Caco-2 (cell line): ENCODE measurements at regions not wholly inside any gene's neighbourhood (a gene's known extent, or its start where the extent isn't known, plus 50 kb on each side); places are given as distances from the start of the nearest gene placed in this dataset.
A peak's percentile ranks its signal among the peaks of the same experiment; 100 is the strongest.

Source experiments
- BruUV-seq: library from RNA; stranded (reverse); fragments of 400-500 nt; replicated peaks from 2 replicates; lab custom pipeline; 2021; lab: Mats Ljungman, UMichigan
- CTCF ChIA-PET: fragments of 300-600 bp; sonication (Branson Sonifier 250); formaldehyde crosslinking; loops from one replicate; lab custom pipeline; 2022; ENCODE audit warnings: antibody characterized with exemption; lab: Charles Lee
- POLR2A ChIA-PET: fragments of 300-600 bp; sonication (Branson Sonifier 250); formaldehyde crosslinking; loops from one replicate; lab custom pipeline; 2022; ENCODE audit warnings: antibody characterized with exemption; lab: Charles Lee
- DNase-seq, 2 experiments: peaks; one replicate each; pipeline versions ENCODE4 v3.0.0 to v3.0.0-alpha.2; 2020 to 2022
- H3K27me3 ChIP-seq: replicated peaks from 2 replicates; pipeline ENCODE4 v1.6.0; 2011; ENCODE audit warnings: low read length; ENCODE audit not compliant: control insufficient read depth, insufficient read depth
- H3K36me3 ChIP-seq: 2 replicates; pipeline ENCODE4 v1.5.1; 2011; ENCODE audit warnings: low read length; ENCODE audit not compliant: control insufficient read depth, insufficient read depth
- H3K4me1 ChIP-seq: fragments of 250-450 bp; sonication (Bioruptor Pico); 2 replicates; pipeline ENCODE4 v1.5.1; 2020; ENCODE audit warnings: mild to moderate bottlenecking
- H3K4me3 ChIP-seq: 2 replicates; pipeline ENCODE4 v1.5.1; 2011; ENCODE audit warnings: low read depth, mild to moderate bottlenecking, control low read depth, low read length
- H3K9me3 ChIP-seq: fragments of 250-450 bp; sonication (Bioruptor Pico); 2 replicates; pipeline ENCODE4 v1.5.1; 2020; ENCODE audit warnings: mild to moderate bottlenecking, moderate library complexity
- H3K27ac Mint-ChIP-seq: one replicate; pipeline ENCODE4 v1.8.0; 2022; ENCODE audit warnings: mixed read lengths; ENCODE audit not compliant: unreplicated experiment
- H3K27me3 Mint-ChIP-seq: one replicate; pipeline ENCODE4 v1.8.0; 2022; ENCODE audit warnings: mixed read lengths; ENCODE audit not compliant: insufficient read depth, unreplicated experiment
- H3K36me3 Mint-ChIP-seq: one replicate; pipeline ENCODE4 v1.8.0; 2022; ENCODE audit warnings: mild to moderate bottlenecking, mixed read lengths; ENCODE audit not compliant: insufficient read depth, unreplicated experiment
- H3K4me1 Mint-ChIP-seq: one replicate; pipeline ENCODE4 v1.8.0; 2022; ENCODE audit warnings: low read depth, mixed read lengths; ENCODE audit not compliant: unreplicated experiment
- H3K4me3 Mint-ChIP-seq: one replicate; pipeline ENCODE4 v1.8.0; 2022; ENCODE audit warnings: mild to moderate bottlenecking, moderate library complexity, mixed read lengths; ENCODE audit not compliant: unreplicated experiment
- H3K9me3 Mint-ChIP-seq: one replicate; pipeline ENCODE4 v1.8.0; 2022; ENCODE audit warnings: mixed read lengths; ENCODE audit not compliant: unreplicated experiment
- CTCF ChIP-seq, 2 experiments: fragments of 200-600 bp in 1 of 2; IDR thresholded peaks; 1 replicate in 1 of 2; 2 replicates in 1 of 2; pipeline versions ENCODE4 v1.5.1 to v1.8.0; 2011 to 2022; ENCODE audit warnings: antibody characterized with exemption in 1 of 2, control low read depth in 1 of 2, inconsistent platforms in 1 of 2, low read depth in 1 of 2, low read length in 1 of 2, mild to moderate bottlenecking in 1 of 2, moderate library complexity in 1 of 2; ENCODE audit not compliant: insufficient read depth in 1 of 2, severe bottlenecking in 1 of 2, unreplicated experiment in 1 of 2
- intact Hi-C: fragments of 100-400 bp; cut with micrococcal nuclease; formaldehyde crosslinking; loops from one replicate; pipeline ENCODE4 v1.10.0; 2022; ENCODE audit not compliant: unreplicated experiment

DNA sequence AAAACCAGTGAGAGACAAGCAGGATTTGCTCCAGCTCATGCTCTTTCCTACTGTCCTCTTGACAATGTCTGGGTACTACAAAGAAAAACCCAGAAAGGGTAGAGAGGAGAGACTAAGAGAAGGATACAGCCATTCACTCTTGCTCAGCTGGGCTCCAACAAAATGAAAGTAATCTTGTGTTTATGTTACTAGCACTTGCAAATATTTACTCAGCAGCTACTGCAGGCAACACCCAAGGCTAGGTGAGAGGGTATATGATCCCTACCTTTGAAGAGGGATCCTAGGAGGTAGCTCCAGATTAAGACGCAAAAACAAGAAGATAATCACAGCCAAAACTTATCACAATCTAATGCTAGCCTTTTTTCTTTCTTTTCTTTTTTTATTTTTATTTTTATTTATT lies 329.6 kb upstream of the ACVR2A start:
- intact Hi-C loops: no loop called here
- Mint-ChIP-seq H3K27me3 (no peaks in the 10 kb centered on the region), H3K27ac (no peak overlapping the region), H3K36me3 (no peaks in the 10 kb centered on the region), H3K9me3 (no peaks in the 10 kb centered on the region), H3K4me3 (no peak overlapping the region), H3K4me1 (no peaks in the 10 kb centered on the region)
- Histone ChIP-seq H3K4me3 (no peak overlapping the region), H3K4me1 (no peaks in the 10 kb centered on the region), H3K27me3 (no peaks in the 10 kb centered on the region), H3K36me3 (no peaks in the 10 kb centered on the region), H3K9me3 (0 out of 2 replicates have a peak, but pooled peaks cover 2% of the 10 kb centered on the region)
- ChIA-PET CTCF (interaction anchor here (0.7 kb wide), 1 partner anchor 37 kb away, joined by 3 read pairs; no protein-coding TSS in a partner anchor), POLR2A (no interaction called here)
- TF ChIP-seq CTCF (IDR thresholded peaks at IDR 0.05; ENCODE audit: insufficient read depth in 1 of 2, low read depth in 1 of 2, low read length in 1 of 2, severe bottlenecking in 1 of 2, unreplicated experiment in 1 of 2): no peak
- no TSS peak for BruUV-seq
- DNase-seq: peak in 1 of 2 experiments; percentile 5

DNA sequence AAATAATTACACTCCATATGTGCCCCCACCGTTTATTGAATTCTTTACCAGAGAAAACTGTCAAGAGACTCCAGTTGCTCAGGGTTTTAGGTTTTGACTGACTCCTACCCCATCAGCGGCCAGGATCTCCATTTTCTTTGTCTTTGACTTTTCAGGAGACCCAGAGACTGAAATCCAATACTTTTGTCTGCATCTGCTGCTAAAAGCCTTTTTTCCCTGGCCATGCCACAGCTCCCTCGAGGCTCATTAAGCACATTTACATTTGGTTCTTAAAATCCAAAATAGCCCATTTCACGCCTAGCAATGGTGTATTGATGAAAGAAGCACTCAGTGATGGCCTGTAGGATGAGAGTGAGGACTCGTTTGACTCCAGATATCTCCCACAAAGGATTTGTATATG lies 332.6 kb upstream of the ACVR2A start:
- intact Hi-C loops: no loop called here
- Histone ChIP-seq H3K27me3 (no peaks in the 10 kb centered on the region), H3K9me3 (0 out of 2 replicates have a peak, but pooled peaks cover 2% of the 10 kb centered on the region), H3K4me3 (no peak overlapping the region), H3K36me3 (no peaks in the 10 kb centered on the region), H3K4me1 (no peaks in the 10 kb centered on the region)
- Mint-ChIP-seq H3K4me3 (no peak overlapping the region), H3K4me1 (no peaks in the 10 kb centered on the region), H3K9me3 (no peaks in the 10 kb centered on the region), H3K27ac (no peak overlapping the region), H3K36me3 (no peaks in the 10 kb centered on the region), H3K27me3 (no peaks in the 10 kb centered on the region)
- POLR2A ChIA-PET: no interaction called here
- no peak for DNase-seq
- no peak for TF ChIP-seq CTCF (IDR thresholded peaks at IDR 0.05; ENCODE audit: insufficient read depth in 1 of 2, low read depth in 1 of 2, low read length in 1 of 2, severe bottlenecking in 1 of 2, unreplicated experiment in 1 of 2)
- no TSS peak for BruUV-seq
- CTCF ChIA-PET: no interaction called here

GRCh38 chr2:147511491-147511948 lies 333.3 kb upstream of the ACVR2A start:
- no peaks in the 10 kb centered on the region for H3K36me3 ChIP-seq
- no peak overlapping the region for H3K27ac Mint-ChIP-seq
- ChIA-PET POLR2A (no interaction called here), CTCF (no interaction called here)
- no peaks in the 10 kb centered on the region for H3K27me3 ChIP-seq
- H3K9me3 Mint-ChIP-seq: no peaks in the 10 kb centered on the region
- 0 out of 2 replicates have a peak, but pooled peaks cover 2% of the 10 kb centered on the region for H3K9me3 ChIP-seq
- TF ChIP-seq CTCF (IDR thresholded peaks at IDR 0.05; ENCODE audit: insufficient read depth in 1 of 2, low read depth in 1 of 2, low read length in 1 of 2, severe bottlenecking in 1 of 2, unreplicated experiment in 1 of 2): no peak
- no peaks in the 10 kb centered on the region for H3K27me3 Mint-ChIP-seq
- no peaks in the 10 kb centered on the region for H3K4me1 ChIP-seq
- DNase-seq: no peak
- H3K4me3 Mint-ChIP-seq: no peak overlapping the region
- no TSS peak for BruUV-seq
- intact Hi-C loops: no loop called here
- H3K4me1 Mint-ChIP-seq: no peaks in the 10 kb centered on the region
- no peaks in the 10 kb centered on the region for H3K36me3 Mint-ChIP-seq
- H3K4me3 ChIP-seq: no peak overlapping the region
